ENCODE measurements at regions not wholly inside any gene's neighbourhood (a gene's known extent, or its start where the extent isn't known, plus 50 kb on each side); places are given as distances from the start of the nearest gene placed in this dataset.

- no peak for DNase-seq (ENCODE audit: low read depth)
Measured at GRCh38 chr5:2032432-2032831, 149.7 kb upstream of the IRX4 start.

GRCh38 chr5:2031581-2031980, 148.9 kb upstream of the IRX4 start:
- no peak for DNase-seq (ENCODE audit: low read depth)

- DNase-seq (ENCODE audit: low read depth): no peak
Measured at GRCh38 chr5:2030131-2030530, 147.4 kb upstream of the IRX4 start.

- DNase-seq (ENCODE audit: low read depth): no peak
Measured at GRCh38 chr5:2029206-2029605, 146.5 kb upstream of the IRX4 start.

- DNase-seq (ENCODE audit: low read depth): no peak
Measured at GRCh38 chr5:2027790-2028189, 145.1 kb upstream of the IRX4 start.

- no peak for DNase-seq (ENCODE audit: low read depth)
Measured at GRCh38 chr5:2024986-2025721, 142.4 kb upstream of the IRX4 start.

- no peak for DNase-seq (ENCODE audit: low read depth)
Measured at GRCh38 chr5:2023196-2023595, 140.5 kb upstream of the IRX4 start.

GRCh38 chr5:2022436-2022835, 139.7 kb upstream of the IRX4 start:
- DNase-seq (ENCODE audit: low read depth): no peak

GRCh38 chr5:2021484-2022176, 138.9 kb upstream of the IRX4 start:
- no peak for DNase-seq (ENCODE audit: low read depth)

- DNase-seq (ENCODE audit: low read depth): no peak
Measured at GRCh38 chr5:2020730-2021129, 138.0 kb upstream of the IRX4 start.

GRCh38 chr5:2019716-2020115, 137.0 kb upstream of the IRX4 start:
- no peak for DNase-seq (ENCODE audit: low read depth)

- DNase-seq (ENCODE audit: low read depth): no peak
Measured at GRCh38 chr5:2018390-2018724, 135.6 kb upstream of the IRX4 start.

- DNase-seq (ENCODE audit: low read depth): no peak
Measured at GRCh38 chr5:2017540-2018389, 135.0 kb upstream of the IRX4 start.

- DNase-seq (ENCODE audit: low read depth): no peak
Measured at GRCh38 chr5:2015961-2016360, 133.2 kb upstream of the IRX4 start.

- DNase-seq (ENCODE audit: low read depth): no peak
Measured at GRCh38 chr5:2015124-2015848, 132.6 kb upstream of the IRX4 start.

GRCh38 chr5:2014058-2014610, 131.4 kb upstream of the IRX4 start:
- no peak for DNase-seq (ENCODE audit: low read depth)

- no peak for DNase-seq (ENCODE audit: low read depth)
Measured at GRCh38 chr5:2013301-2014057, 130.8 kb upstream of the IRX4 start.

- no peak for DNase-seq (ENCODE audit: low read depth)
Measured at GRCh38 chr5:2012885-2013284, 130.2 kb upstream of the IRX4 start.

GRCh38 chr5:2011481-2012411, 129.0 kb upstream of the IRX4 start:
- no peak for DNase-seq (ENCODE audit: low read depth)

GRCh38 chr5:2010940-2011339, 128.2 kb upstream of the IRX4 start:
- DNase-seq (ENCODE audit: low read depth): no peak

Data from stimulated activated CD8-positive, alpha-beta memory T cell treated with anti-CD3 and anti-CD28 coated beads, Interleukin-12 subunit alpha, Interleukin-12 subunit beta, amount 100 ng/mL, for 4 hours (primary cell).